Ramos (cell line): ENCODE measurements at regions not wholly inside any gene's neighbourhood (a gene's known extent, or its start where the extent isn't known, plus 50 kb on each side); places are given as distances from the start of the nearest gene placed in this dataset.

ENCODE experiments used
- in situ Hi-C: fragments of 300-500 bp; cut with MboI; formaldehyde crosslinking; loops from one replicate; pipeline ENCODE4 v1.14.3; 2022; ENCODE audit warnings: low sequenced_read_pairs; ENCODE audit not compliant: unreplicated experiment

DNA sequence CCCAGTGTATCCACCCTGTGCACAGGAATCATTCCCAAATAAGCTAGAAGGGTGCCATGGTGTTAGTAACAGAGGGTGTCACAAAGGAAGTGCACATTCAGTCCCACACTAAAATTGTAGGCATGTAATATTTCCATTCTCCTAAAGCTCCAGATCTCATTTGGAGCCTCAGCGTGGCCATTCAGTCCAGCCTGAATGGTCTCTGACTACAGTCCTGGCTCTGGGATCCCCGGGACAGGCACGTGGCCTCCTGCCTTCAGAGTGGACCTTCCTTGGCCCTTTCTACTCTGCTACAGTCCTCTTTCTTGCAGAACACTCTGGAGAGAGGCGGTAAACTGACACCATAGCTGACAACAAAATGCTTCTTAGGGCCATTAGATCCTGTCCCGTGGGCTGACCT is 243.9 kb downstream of the IRX2 start:
- in situ Hi-C loops = no loop called here

DNA sequence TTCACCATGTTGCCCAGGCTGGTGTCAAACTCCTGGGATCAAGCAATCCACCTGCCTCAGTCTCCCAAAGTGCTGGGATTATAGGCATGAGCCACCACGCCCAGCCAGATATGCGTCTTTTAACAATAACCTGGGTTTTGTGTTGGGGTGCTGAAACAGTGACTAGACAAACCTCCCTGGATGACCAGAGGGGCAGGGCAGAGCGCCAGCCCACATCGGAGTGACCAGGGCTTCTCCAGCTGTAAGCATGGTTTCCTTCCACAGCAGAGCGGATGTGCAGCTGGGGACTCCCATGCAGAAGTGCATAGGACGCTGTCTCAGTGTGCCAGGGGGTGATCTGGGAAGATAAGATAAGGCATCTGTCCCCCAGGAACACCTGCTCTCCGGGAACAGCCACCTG is 244.9 kb downstream of the IRX2 start:
- in situ Hi-C loops = no loop called here

DNA sequence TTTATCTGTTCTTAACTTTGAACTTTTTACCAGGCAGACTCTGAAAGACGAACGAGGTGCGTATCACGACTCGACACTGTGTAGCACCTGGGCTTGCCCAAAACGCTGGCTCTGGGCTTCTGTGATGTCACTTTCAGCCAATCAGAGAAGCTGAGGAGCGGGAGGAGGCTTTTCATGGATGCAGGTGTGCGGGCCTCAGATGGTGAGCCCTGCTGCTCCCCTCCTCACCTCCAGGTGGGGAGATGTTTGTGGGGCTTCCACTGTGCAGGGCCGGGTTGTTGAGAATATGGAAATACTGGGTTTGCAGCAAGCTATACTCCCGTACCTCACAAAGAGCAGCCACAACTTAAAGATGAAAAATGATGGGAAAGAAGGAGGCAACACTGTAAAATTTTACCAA is 246.3 kb downstream of the IRX2 start:
- in situ Hi-C loops = no loop called here

DNA sequence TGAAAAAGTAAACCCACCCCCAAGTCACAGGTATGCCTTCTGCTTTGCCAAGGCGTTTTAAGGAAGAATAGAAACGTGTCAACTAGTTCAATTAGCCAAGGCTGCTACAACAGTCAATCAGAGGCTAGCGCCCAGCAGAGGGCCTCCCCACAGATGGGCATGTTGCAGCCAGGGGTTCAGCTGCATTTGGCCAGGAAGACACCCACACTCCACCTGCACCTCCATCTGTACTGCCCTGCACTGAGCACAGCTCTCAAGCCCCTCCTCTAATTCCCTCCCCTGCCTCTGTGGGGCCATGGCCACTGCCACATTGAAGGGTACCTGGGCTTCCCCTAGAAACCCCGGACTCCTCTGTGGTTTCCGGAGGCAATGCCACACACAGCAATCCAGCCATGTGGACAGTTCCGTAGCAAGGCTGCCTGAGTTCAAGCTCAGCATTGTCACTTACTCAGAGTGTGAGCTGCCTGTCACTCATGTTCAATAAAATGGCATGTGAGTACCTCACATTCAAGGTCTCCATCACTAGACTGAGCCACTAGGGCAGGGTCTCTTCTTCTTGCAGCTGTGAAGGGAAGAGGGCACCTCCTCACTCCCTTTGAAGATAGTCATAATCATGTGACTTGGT is 248.4 kb downstream of the IRX2 start:
- in situ Hi-C loops = no loop called here

DNA sequence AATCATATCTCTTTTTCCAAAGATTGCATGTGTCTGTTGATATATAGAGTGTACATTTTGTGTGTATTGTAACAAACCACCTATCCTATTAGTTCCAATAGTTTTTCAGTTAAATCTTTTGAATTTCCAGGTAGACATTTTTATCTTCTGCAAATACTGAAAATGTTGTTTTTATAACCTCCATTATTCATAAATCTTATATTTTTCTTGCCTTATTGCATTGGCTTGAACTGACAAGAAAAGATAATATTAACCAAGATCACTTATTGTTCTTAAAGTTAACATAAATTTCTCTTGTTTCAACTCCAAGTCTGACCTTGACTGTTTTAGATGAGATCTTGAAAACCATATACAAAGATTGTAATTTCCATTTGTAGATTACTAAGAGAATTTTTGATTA is 251.6 kb downstream of the IRX2 start:
- in situ Hi-C loops = no loop called here

DNA sequence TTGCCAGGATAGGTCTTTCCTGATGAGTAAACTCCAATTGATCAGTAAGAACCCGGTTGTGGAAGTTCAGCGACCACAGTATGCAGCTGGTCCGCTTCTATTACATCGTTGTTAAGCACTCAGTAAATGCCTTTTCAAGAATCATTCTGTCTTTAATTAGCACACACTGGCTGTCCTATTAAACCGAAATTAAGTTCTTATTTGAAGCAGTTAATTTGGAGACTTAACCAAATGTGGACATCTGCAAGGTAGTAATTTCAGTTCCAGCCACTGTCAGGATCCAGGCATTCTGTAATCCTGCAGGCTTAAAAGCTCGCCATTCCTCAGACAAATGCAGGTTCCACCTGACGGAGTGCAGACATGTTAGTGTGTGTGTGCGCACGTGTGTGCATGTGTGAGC is 254.6 kb downstream of the IRX2 start:
- in situ Hi-C loops = no loop called here

DNA sequence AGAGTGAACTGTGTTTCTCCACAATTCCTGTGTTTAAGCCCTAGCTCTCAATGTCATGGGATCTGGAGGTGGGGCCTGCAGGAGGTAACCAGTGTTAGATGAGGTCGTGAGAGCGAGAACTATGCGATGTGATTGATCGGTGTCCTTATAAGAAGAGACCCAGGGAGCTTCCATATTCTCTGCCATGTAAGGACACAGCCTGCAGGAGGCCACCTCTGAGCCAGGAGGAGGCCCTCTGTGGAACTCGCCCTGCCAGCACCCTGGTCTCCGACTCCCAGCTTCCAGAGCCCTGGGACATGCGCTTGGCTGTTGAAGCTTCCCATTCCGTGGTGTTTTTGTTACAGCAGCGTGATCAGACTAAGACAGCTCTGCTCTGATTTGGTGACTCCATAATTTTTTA is 255.4 kb downstream of the IRX2 start:
- in situ Hi-C loops = no loop called here

DNA sequence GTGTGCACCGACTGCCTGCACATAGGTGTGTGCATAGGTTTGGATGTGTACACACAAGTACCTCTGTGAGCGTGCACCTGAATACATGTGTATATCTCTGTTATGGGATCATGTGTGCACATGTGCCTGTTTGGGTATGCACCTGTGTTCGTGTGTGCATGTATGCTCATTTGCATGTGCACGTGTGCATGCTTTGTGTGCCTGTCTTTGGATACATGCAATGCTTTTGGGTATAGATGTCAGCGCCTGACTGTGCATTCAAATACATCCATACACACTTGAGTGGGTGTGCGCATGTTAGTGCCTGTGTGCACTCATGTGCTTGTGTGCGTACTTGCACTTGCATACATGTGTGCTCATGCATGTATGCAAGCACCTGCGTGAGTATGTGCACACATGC is 258.1 kb downstream of the IRX2 start:
- in situ Hi-C loops = no loop called here

DNA sequence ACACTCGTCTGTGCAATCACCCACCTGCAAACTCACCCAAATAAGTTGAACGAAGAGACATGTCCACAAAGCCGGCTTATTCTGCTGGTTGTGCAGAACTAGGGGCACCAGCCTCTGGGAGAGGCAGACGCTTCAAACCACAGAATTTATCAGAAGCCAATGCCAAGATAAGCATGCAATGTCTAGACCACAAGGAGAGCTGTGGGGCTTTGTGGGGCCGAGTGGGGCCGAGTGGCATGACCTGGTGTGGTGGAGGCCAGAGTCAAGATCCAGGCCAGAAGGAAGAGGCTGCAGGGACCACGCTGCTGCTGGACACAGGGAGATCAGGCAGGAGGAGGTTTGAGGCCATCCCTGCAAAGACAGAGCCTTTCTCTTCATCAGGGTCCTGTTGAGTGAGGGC is 259.0 kb downstream of the IRX2 start:
- in situ Hi-C loops = no loop called here

DNA sequence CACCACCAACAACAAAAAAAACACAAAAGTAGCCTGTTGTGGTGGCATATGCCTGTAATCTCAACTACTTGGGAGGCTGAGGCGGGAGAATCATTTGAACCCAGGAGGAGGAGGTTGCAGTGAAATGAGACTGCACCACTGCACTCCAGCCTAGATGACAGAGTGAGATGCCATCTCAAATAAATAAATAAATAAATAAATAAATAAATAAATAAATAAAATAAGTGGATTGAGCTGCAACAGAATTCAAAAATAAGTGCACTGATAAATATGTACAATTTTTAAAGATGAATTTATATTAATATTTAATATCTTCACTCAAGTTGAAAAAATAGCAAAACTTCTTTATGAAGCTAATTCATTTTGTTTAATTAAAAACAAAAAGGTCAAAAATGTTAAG is 259.6 kb downstream of the IRX2 start:
- in situ Hi-C loops = no loop called here

DNA sequence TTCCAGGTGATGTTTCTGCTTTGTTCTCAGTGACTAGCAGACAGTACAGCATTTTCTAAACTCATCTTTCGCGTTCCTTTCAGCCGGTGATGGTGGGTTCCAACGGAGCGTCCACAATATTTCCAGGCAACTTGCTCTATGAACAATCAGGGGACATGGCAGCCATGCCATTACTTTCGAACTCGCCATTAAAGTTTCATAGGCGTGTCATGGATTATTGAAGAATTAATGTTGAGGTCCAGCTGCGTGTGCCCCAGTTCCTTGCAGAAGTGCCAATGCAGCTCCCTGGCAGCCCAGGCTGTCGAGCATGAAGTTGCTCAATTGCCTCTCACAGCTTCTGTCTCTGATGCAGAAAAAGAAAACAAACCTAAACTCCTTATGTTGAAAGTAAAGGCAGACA is 262.2 kb downstream of the IRX2 start:
- in situ Hi-C loops = no loop called here

DNA sequence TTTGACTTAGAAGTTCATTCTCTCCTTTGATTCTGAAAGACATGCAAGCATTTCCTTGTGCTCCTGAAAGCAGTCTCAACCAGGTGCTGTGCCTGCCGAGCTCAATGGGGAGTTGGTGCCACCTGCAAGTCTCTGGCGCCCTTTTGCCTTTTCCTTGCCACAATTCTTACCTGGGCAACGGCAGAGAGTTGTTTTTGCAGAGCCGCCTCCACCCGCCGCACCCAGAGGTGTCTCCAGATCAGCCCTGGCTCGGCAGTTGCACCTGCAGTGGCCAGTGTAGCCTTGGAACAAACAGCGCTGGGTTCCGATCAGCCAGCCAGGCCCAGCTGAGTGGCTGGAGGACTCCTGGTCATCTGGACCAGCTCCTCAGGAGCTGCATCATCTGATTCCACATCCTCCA is 262.9 kb downstream of the IRX2 start:
- in situ Hi-C loops = no loop called here

DNA sequence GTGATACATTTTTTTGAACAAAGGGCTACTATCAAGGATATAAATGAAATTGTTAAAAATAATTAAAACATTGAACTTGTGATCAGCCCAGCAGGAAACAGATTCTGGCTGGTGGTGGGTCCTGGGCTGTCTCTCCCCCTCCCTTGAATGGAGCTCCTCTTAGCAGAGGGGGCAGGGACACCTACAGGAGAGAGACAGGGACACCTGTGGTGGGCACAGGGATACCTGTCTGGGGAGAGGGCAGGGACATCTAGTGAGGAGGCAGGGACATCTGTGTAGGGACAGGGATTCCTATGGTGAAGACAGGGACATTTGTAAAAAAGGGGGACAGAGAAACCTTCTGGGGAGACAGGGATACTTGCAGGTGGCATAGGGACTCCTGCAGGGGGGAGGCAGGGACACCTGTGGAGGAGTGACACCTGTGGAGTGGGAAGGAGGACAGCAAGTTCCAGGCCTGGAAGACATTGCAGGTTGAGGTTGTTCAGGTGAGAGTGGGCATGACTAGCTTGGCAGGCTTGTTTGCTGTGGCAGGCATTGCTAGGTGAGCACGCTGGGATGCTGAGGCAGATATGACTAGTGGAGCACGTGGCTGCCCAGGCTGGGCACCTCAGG is 264.2 kb downstream of the IRX2 start:
- in situ Hi-C loops = no loop called here

DNA sequence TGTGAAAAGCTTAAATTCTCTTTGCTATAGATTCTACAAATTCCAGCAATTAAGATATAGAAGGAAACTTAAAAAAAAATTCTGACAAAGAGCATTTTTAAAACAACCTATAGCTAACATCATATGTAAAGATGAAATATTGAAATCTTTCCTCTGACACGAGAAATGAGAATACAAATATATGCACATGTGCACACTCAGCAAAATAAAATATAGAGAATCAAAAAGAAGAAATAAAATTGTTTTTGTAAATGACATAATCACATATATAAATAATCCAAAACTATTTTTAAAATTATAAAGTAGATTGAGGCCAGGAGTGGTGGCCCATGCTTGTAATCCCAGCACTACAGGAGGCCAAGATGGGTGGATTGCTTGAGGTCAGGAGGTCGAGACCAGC is 265.1 kb downstream of the IRX2 start:
- in situ Hi-C loops = no loop called here

DNA sequence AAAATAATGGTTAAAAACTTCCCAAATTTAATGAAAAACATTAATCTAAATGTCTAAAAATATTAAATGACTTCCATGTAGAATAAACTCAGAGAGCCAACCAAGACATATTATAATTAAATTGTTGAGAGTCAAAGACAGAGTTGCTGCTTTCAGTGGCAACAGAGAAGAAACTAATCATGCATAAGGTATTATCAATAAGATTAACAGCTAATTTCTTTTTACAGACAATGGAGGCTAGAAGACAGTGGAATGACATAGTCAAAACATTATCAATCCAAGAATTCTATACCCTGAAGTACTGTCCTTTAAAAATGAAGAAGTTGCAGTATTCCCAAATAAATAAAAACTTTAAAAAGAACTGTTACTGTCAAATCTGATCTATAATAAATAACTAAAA is 268.7 kb downstream of the IRX2 start:
- in situ Hi-C loops = no loop called here

DNA sequence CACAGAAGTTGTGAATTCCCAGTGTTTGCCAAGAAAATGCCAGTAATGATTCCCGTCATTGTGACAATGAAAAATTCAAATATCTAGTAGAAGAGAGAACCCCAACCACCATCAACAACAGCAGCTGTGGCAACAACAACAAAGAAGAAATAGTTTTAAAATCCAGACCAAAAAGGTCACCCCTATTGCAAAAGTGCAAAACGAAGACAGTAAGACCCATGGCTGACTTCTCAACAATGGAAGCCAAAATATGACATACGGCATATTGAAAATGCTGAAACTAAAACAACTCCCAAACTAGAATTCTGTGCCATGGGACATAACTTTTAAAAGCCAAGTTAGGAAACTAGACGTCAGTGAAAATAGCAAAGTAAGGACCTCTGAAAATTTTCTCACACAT is 270.6 kb downstream of the IRX2 start:
- in situ Hi-C loops = no loop called here

DNA sequence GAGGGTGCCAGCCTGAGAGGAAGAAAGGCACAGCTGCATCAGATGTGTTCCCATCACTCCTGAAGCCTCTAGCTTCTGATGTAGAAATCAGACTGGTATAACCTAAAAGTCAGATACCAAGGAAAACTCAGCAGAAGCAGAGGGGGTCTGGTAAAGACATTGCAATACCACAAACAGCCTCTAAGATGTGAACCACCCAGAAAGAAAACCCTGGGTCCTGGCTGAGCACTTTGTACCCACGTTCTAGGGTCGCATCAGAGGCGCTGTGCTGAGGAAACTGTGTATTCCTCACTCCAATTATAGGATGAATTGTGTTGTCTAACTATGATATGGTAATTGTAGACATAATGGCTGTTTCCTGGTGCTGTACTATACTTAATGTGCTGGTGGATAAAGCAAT is 275.6 kb downstream of the IRX2 start:
- in situ Hi-C loops = no loop called here

DNA sequence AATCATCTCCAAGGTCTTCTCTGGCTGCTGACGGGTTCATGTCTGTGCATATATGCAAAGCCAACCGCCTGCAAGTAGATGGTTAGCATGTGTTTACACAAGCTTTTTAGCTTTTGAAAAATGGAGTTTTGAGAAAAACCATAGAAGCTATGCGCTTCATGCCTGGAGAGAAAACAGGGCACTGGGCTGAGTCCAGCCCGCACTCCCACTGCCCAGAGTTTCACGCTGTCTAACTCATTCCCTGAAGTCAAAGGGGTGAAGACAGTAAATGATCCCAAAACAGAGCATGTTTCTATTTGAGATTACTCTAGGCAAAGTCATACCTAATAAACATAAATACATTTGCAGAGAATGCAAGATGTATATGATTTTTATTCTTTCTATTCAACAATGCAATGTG is 278.8 kb downstream of the IRX2 start:
- in situ Hi-C loops = no loop called here

DNA sequence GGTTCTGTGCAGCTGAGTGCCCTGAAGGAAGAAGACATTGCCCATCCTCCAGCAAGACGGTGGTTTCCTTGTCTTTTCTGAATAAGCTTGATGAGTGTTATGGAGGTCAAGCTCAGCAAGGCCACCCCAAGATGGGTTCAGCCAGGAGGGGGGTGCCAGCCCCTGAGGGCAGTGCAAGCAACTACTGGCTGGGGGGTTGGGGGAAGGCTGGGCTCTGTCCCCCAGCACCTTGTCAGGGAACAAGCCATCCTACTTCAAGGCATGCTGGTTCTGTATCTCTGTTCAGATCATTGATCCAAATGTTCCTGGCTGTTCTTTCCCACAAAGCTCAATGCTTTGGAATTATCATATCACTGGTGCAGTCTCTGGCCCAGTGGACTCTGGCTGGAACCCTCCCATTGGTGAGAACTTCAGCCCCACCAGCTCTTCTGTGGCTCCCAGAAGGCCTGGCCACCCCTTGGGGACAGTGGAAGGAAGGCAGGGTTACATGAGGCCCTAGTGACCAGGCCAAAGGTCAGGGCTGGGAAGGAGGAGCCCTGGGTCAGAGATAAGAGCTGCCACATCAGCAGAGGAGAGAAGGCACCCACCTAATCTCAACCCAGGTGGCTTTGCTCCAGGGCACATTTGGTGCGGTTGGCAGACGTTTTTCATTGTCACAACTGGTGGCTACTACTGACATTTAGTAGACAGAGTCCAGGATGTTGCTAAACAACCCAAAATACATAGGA is 280.2 kb downstream of the IRX2 start:
- in situ Hi-C loops = no loop called here

DNA sequence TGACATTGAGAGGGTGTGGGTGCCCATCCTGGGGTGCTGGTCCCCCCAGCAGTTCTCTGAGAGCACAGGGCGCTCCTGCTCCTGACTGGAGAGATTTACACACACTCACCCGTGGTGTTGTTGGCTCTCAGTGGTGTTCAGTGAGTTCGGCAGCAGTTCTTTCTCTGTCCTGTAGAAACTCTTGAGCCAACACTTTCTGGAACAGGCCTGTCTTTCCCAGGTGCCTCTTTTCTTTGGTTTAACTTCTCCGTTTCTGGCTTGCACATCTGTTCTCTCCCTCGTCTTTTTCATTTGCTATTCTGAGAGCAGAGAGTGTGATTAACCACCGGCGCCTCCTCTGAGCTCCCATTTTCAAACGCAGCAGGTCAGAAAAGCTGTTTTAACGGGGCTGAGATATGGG is 284.5 kb downstream of the IRX2 start:
- in situ Hi-C loops = no loop called here

DNA sequence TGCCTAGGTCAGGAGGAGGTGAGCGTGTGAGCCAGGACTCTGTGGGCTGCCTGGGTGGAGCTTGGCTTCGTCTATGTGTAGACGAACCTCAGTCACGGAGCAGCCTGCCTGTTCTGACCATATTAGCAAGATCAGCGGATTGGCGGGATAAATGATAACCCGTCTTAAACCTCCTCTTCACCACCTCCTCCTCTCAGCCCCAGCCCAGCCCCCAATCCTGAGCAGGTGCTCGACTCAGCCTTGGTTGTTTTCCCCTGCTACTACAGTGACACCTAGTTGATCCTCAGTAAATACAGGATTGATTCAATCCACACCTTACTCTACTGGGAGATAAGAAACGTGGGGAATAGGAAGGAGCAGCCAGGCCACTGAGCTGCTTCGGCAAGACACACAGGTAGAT is 286.1 kb downstream of the IRX2 start:
- in situ Hi-C loops = no loop called here

DNA sequence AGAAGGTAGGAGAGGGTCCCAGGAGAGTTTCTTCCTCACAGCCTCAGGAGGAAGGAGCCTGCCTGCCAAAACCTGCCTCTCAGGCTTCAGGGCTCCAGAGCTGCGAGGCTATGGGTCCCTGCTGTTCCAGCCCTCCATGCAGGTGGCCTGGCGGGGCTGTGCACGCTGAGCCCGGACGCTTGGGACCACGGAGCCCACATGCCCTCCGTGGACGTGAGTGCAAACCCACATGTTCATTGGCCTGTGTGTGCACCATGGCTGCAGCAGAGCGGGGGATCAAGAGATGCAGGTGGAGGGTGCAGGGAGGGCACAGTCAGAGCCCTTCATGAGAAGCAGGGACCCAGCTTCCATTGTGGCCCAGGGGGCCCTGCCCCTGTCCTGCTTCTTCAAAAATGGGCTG is 287.3 kb downstream of the IRX2 start:
- in situ Hi-C loops = no loop called here
